Left ventricle myocardium inferior (tissue), 1 donor: ENCODE measurements at regions not wholly inside any gene's neighbourhood (a gene's known extent, or its start where the extent isn't known, plus 50 kb on each side); places are given as distances from the start of the nearest gene placed in this dataset.

ENCODE experiments used
- DNase-seq: peaks from one replicate; pipeline ENCODE4 v3.0.0-alpha.2; 2020
- H3K27ac ChIP-seq: fragments of 200-600 bp; replicated peaks from 2 replicates; pipeline ENCODE4 v1.8.0; 2021
- H3K27me3 ChIP-seq: fragments of 200-600 bp; 2 replicates; pipeline ENCODE4 v1.8.0; 2021; ENCODE audit warnings: low read depth
- H3K36me3 ChIP-seq: fragments of 200-600 bp; 2 replicates; pipeline ENCODE4 v1.8.0; 2021
- H3K4me1 ChIP-seq: fragments of 200-600 bp; 2 replicates; pipeline ENCODE4 v1.8.0; 2021
- H3K4me3 ChIP-seq: fragments of 200-600 bp; 2 replicates; pipeline ENCODE4 v1.8.0; 2021; ENCODE audit warnings: mild to moderate bottlenecking, moderate library complexity
- H3K9me3 ChIP-seq: fragments of 200-600 bp; replicated peaks from 2 replicates; pipeline ENCODE4 v1.8.0; 2021
- intact Hi-C: fragments of 100-400 bp; cut with micrococcal nuclease; formaldehyde crosslinking; loops from one replicate; pipeline ENCODE4 v1.11.0; 2022
- TF ChIP-seq, protein P1 (sequence below): fragments of 200-600 bp; IDR thresholded peaks from 2 replicates; pipeline ENCODE4 v1.8.0; 2021; ENCODE audit warnings: antibody characterized with exemption, mild to moderate bottlenecking, borderline replicate concordance
- donor health status: DM: no; HTN: yes; CAD: no; lungs with severe emphysema.

- H3K27ac ChIP-seq = no peak overlapping the region
- TF ChIP-seq, protein P1, sequence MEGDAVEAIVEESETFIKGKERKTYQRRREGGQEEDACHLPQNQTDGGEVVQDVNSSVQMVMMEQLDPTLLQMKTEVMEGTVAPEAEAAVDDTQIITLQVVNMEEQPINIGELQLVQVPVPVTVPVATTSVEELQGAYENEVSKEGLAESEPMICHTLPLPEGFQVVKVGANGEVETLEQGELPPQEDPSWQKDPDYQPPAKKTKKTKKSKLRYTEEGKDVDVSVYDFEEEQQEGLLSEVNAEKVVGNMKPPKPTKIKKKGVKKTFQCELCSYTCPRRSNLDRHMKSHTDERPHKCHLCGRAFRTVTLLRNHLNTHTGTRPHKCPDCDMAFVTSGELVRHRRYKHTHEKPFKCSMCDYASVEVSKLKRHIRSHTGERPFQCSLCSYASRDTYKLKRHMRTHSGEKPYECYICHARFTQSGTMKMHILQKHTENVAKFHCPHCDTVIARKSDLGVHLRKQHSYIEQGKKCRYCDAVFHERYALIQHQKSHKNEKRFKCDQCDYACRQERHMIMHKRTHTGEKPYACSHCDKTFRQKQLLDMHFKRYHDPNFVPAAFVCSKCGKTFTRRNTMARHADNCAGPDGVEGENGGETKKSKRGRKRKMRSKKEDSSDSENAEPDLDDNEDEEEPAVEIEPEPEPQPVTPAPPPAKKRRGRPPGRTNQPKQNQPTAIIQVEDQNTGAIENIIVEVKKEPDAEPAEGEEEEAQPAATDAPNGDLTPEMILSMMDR = no peak
Observed at GRCh38 chr5:141800617-141801016, 77.6 kb downstream of the PCDH1 start.

GRCh38 chr5:141799507-141800167, 78.6 kb downstream of the PCDH1 start:
- peaks cover 27% of the 10 kb centered on the region for H3K27me3 ChIP-seq
- H3K4me3 ChIP-seq = no peak overlapping the region
- no peaks in the 10 kb centered on the region for H3K9me3 ChIP-seq
- H3K27ac ChIP-seq = no peak overlapping the region
- intact Hi-C loops = no loop called here
- TF ChIP-seq, protein P1 = no peak
- H3K4me1 ChIP-seq = peaks cover 20% of the 10 kb centered on the region
- DNase-seq = no peak
- H3K36me3 ChIP-seq = no peaks in the 10 kb centered on the region

More at GRCh38 chr5:141800617-141801016, 77.6 kb downstream of the PCDH1 start:
- intact Hi-C loops = no loop called here
- Histone ChIP-seq H3K4me3 (no peak overlapping the region), H3K4me1 (peaks cover 30% of the 10 kb centered on the region), H3K27me3 (peaks cover 37% of the 10 kb centered on the region), H3K9me3 (no peaks in the 10 kb centered on the region), H3K36me3 (no peaks in the 10 kb centered on the region)
- no peak for DNase-seq

- H3K9me3 ChIP-seq = no peaks in the 10 kb centered on the region
- no peaks in the 10 kb centered on the region for H3K36me3 ChIP-seq
- intact Hi-C loops = no loop called here
- H3K4me1 ChIP-seq = peaks cover 6% of the 10 kb centered on the region
- no peak for DNase-seq
- no peak overlapping the region for H3K27ac ChIP-seq
- TF ChIP-seq, protein P1 = no peak
- peaks cover 7% of the 10 kb centered on the region for H3K27me3 ChIP-seq
- no peak overlapping the region for H3K4me3 ChIP-seq
Observed at GRCh38 chr5:141797425-141797824, 80.8 kb downstream of the PCDH1 start.

GRCh38 chr5:141795421-141795820, 82.8 kb downstream of the PCDH1 start:
- Histone ChIP-seq H3K4me3 (no peak overlapping the region), H3K27me3 (no peaks in the 10 kb centered on the region), H3K27ac (no peak overlapping the region), H3K9me3 (no peaks in the 10 kb centered on the region), H3K36me3 (no peaks in the 10 kb centered on the region), H3K4me1 (peaks cover 7% of the 10 kb centered on the region)
- no peak for DNase-seq
- intact Hi-C loops = no loop called here
- TF ChIP-seq, protein P1 = no peak

- no peak overlapping the region for H3K4me3 ChIP-seq
- H3K27me3 ChIP-seq = peaks cover 1% of the 10 kb centered on the region
- H3K36me3 ChIP-seq = no peaks in the 10 kb centered on the region
- TF ChIP-seq, protein P1 = no peak
- intact Hi-C loops = no loop called here
- H3K27ac ChIP-seq = no peak overlapping the region
- DNase-seq = no peak
- H3K4me1 ChIP-seq = peaks cover 6% of the 10 kb centered on the region
- no peaks in the 10 kb centered on the region for H3K9me3 ChIP-seq
Observed at GRCh38 chr5:141793881-141794280, 84.3 kb downstream of the PCDH1 start.
